ENCODE measurements at regions not wholly inside any gene's neighbourhood (a gene's known extent, or its start where the extent isn't known, plus 50 kb on each side); places are given as distances from the start of the nearest gene placed in this dataset.

- TF ChIP-seq POLR2AphosphoS5 (IDR thresholded peaks at IDR 0.05; ENCODE audit: low read depth, low read length) (no peak), POLR2A (IDR thresholded peaks at IDR 0.05; ENCODE audit: low read depth, low read length) (no peak), TAF1 (IDR thresholded peaks at IDR 0.05; ENCODE audit: borderline replicate concordance, low read depth, low read length) (no peak)
Observed at GRCh38 chr9:88721025-88721424, 186.0 kb downstream of the NXNL2 start.
